ENCODE measurements at regions not wholly inside any gene's neighbourhood (a gene's known extent, or its start where the extent isn't known, plus 50 kb on each side); places are given as distances from the start of the nearest gene placed in this dataset.

GRCh38 chr14:51401272-51401671 is 161.2 kb downstream of the TMX1 start:
- H3K9me3 ChIP-seq (ENCODE audit: control insufficient read depth in 1 of 2, insufficient read depth in 1 of 2, low read depth in 1 of 2, low read length in 2 of 2) = no peaks in the 10 kb centered on the region
- no peak overlapping the region for H3K4me3 ChIP-seq (replicated peaks in 1 of 2; ENCODE audit: low read depth in 1 of 2, low read length in 2 of 2)
- TF ChIP-seq POLR2A (IDR thresholded peaks at IDR 0.05; ENCODE audit: borderline replicate concordance, extremely low read depth, insufficient read depth, insufficient read length) = no peak
- CTCF ChIA-PET = no interaction called here
- RAD21 ChIA-PET (ENCODE audit: low non-redundant PET in 1 of 2, low total read pairs in 2 of 2, uncharacterized antibody in 2 of 2, unreplicated experiment in 2 of 2) = no interaction called here
- DNase-seq (ENCODE audit: low read depth, low spot score) (no peak), ATAC-seq (no peak)
- peaks cover 0 to 2% of the 10 kb centered on the region in 2 experiments; a peak in 2 of 4 replicates for H3K4me1 ChIP-seq (ENCODE audit: control insufficient read depth in 1 of 2, insufficient read depth in 2 of 2, low read length in 2 of 2)
- H4K20me1 ChIP-seq (ENCODE audit: insufficient read depth) = no peaks in the 10 kb centered on the region
- H3K27ac ChIP-seq (ENCODE audit: low read depth, low read length) = no peak overlapping the region
- H3K27me3 ChIP-seq (ENCODE audit: insufficient read depth, low read length) = no peaks in the 10 kb centered on the region
- no peak overlapping the region for H2AFZ ChIP-seq (ENCODE audit: low read depth, low read length, poor library complexity, severe bottlenecking)
- intact Hi-C loops (cut with micrococcal nuclease) = no loop called here
- BruUV-seq (replicated peaks) = no TSS peak
- no peak overlapping the region for H3K4me2 ChIP-seq (ENCODE audit: low read length)
- H3K79me2 ChIP-seq (ENCODE audit: insufficient read depth, low read length) = no peaks in the 10 kb centered on the region
- H3K36me3 ChIP-seq (ENCODE audit: control insufficient read depth in 1 of 2, insufficient read depth in 2 of 2, low read length in 2 of 2) = no peaks in the 10 kb centered on the region
- POLR2A ChIA-PET = no interaction called here
- H3K9me2 ChIP-seq (ENCODE audit: insufficient read depth) = no peaks in the 10 kb centered on the region
- no peak overlapping the region for H3K9ac ChIP-seq (ENCODE audit: low read length)

- H3K9me2 ChIP-seq (ENCODE audit: insufficient read depth) = no peaks in the 10 kb centered on the region
- no peaks in the 10 kb centered on the region for H3K36me3 ChIP-seq (ENCODE audit: control insufficient read depth in 1 of 2, insufficient read depth in 2 of 2, low read length in 2 of 2)
- ATAC-seq = no peak
- H4K20me1 ChIP-seq (ENCODE audit: insufficient read depth) = no peaks in the 10 kb centered on the region
- intact Hi-C loops (cut with micrococcal nuclease) = no loop called here
- no peaks in the 10 kb centered on the region for H3K9me3 ChIP-seq (ENCODE audit: control insufficient read depth in 1 of 2, insufficient read depth in 1 of 2, low read depth in 1 of 2, low read length in 2 of 2)
- H3K27me3 ChIP-seq (ENCODE audit: insufficient read depth, low read length) = no peaks in the 10 kb centered on the region
- no peak overlapping the region for H3K4me3 ChIP-seq (replicated peaks in 1 of 2; ENCODE audit: low read depth in 1 of 2, low read length in 2 of 2)
- BruUV-seq (replicated peaks) = no TSS peak
- no peak overlapping the region for H2AFZ ChIP-seq (ENCODE audit: low read depth, low read length, poor library complexity, severe bottlenecking)
- H3K4me1 ChIP-seq (ENCODE audit: control insufficient read depth in 1 of 2, insufficient read depth in 2 of 2, low read length in 2 of 2) = no peaks in the 10 kb centered on the region
- no peak for DNase-seq (ENCODE audit: low read depth, low spot score)
- no peak overlapping the region for H3K27ac ChIP-seq (ENCODE audit: low read depth, low read length)
- ChIA-PET POLR2A (no interaction called here), RAD21 (ENCODE audit: low non-redundant PET in 1 of 2, low total read pairs in 2 of 2, uncharacterized antibody in 2 of 2, unreplicated experiment in 2 of 2) (no interaction called here), CTCF (no interaction called here)
- no peak overlapping the region for H3K4me2 ChIP-seq (ENCODE audit: low read length)
- no peak for TF ChIP-seq CTCF (IDR thresholded peaks at IDR 0.05 in 2 of 3, conservative IDR thresholded peaks at IDR 0.05 in 1 of 3; ENCODE audit: borderline replicate concordance in 1 of 3, insufficient read depth in 1 of 3, low read depth in 2 of 3, low read length in 2 of 3)
- no peak for TF ChIP-seq SRF (IDR thresholded peaks at IDR 0.05; ENCODE audit: low read depth)
- no peak for TF ChIP-seq YY1 (IDR thresholded peaks at IDR 0.05; ENCODE audit: extremely low read depth, insufficient replicate concordance, low read depth, low read length)
- TF ChIP-seq EGR1 (IDR thresholded peaks at IDR 0.05; ENCODE audit: low read depth) = no peak
- no peak for TF ChIP-seq ZBTB33 (IDR thresholded peaks at IDR 0.05; ENCODE audit: extremely low read depth, insufficient replicate concordance, low read length)
- no peak for TF ChIP-seq FOSL1 (IDR thresholded peaks at IDR 0.05; ENCODE audit: low read depth)
- no peak for TF ChIP-seq EZH2phosphoT487 (IDR thresholded peaks at IDR 0.05; ENCODE audit: borderline replicate concordance)
- TF ChIP-seq ZNF274 (IDR thresholded peaks at IDR 0.05; ENCODE audit: low read depth, low read length) = no peak
- no peak for TF ChIP-seq MAX (IDR thresholded peaks at IDR 0.05)
- TF ChIP-seq ELF1 (IDR thresholded peaks at IDR 0.05; ENCODE audit: borderline replicate concordance, low read depth) = no peak
- no peak for TF ChIP-seq RAD21 (IDR thresholded peaks at IDR 0.05; ENCODE audit: low read depth)
- no peak for TF ChIP-seq JUND (IDR thresholded peaks at IDR 0.05)
- no peak overlapping the region for H3K9ac ChIP-seq (ENCODE audit: low read length)
- no peaks in the 10 kb centered on the region for H3K79me2 ChIP-seq (ENCODE audit: insufficient read depth, low read length)
Measured at GRCh38 chr14:51401756-51402155, 161.7 kb downstream of the TMX1 start.
